ENCODE measurements at regions not wholly inside any gene's neighbourhood (a gene's known extent, or its start where the extent isn't known, plus 50 kb on each side); places are given as distances from the start of the nearest gene placed in this dataset.

GRCh38 chr12:83477696-83478095 is 791.0 kb downstream of the TMTC2 start:
- Histone ChIP-seq H3K4me1 (ENCODE audit: low read depth) (no peaks in the 10 kb centered on the region), H3K4me3 (no peak overlapping the region), H3K36me3 (ENCODE audit: low read depth) (no peaks in the 10 kb centered on the region), H3K9me3 (no peaks in the 10 kb centered on the region)
- no peak for TF ChIP-seq CTCF (IDR thresholded peaks at IDR 0.05)
- intact Hi-C loops (cut with DNase I, micrococcal nuclease), result no loop called here
- ATAC-seq (no peak), DNase-seq (no peak)

GRCh38 chr12:83476695-83477690 is 790.3 kb downstream of the TMTC2 start:
- no peak for TF ChIP-seq CTCF (IDR thresholded peaks at IDR 0.05)
- no peaks in the 10 kb centered on the region for H3K36me3 ChIP-seq (ENCODE audit: low read depth)
- DNase-seq, result no peak
- ATAC-seq, result no peak
- H3K4me3 ChIP-seq, result no peak overlapping the region
- H3K4me1 ChIP-seq (ENCODE audit: low read depth), result no peaks in the 10 kb centered on the region
- H3K9me3 ChIP-seq, result no peaks in the 10 kb centered on the region
- intact Hi-C loops (cut with DNase I, micrococcal nuclease), result no loop called here

- TF ChIP-seq CTCF (IDR thresholded peaks at IDR 0.05), result no peak
- DNase-seq (no peak), ATAC-seq (no peak)
Measured at GRCh38 chr12:83476006-83476405, 789.3 kb downstream of the TMTC2 start.

GRCh38 chr12:83474369-83474768 is 787.7 kb downstream of the TMTC2 start:
- H3K9me3 ChIP-seq, result no peaks in the 10 kb centered on the region
- intact Hi-C loops (cut with DNase I, micrococcal nuclease), result no loop called here
- DNase-seq (no peak), ATAC-seq (no peak)
- H3K4me3 ChIP-seq, result no peak overlapping the region
- H3K4me1 ChIP-seq (ENCODE audit: low read depth), result no peaks in the 10 kb centered on the region
- H3K36me3 ChIP-seq (ENCODE audit: low read depth), result no peaks in the 10 kb centered on the region
- TF ChIP-seq CTCF (IDR thresholded peaks at IDR 0.05), result no peak

More at GRCh38 chr12:83476006-83476405, 789.3 kb downstream of the TMTC2 start:
- no peaks in the 10 kb centered on the region for H3K4me1 ChIP-seq (ENCODE audit: low read depth)
- no peaks in the 10 kb centered on the region for H3K36me3 ChIP-seq (ENCODE audit: low read depth)
- H3K9me3 ChIP-seq, result no peaks in the 10 kb centered on the region
- intact Hi-C loops (cut with DNase I, micrococcal nuclease), result no loop called here
- no peak overlapping the region for H3K4me3 ChIP-seq

GRCh38 chr12:83473408-83474095 is 786.8 kb downstream of the TMTC2 start:
- intact Hi-C loops (cut with DNase I, micrococcal nuclease), result no loop called here
- Histone ChIP-seq H3K9me3 (no peaks in the 10 kb centered on the region), H3K4me3 (no peak overlapping the region), H3K36me3 (ENCODE audit: low read depth) (no peaks in the 10 kb centered on the region), H3K4me1 (ENCODE audit: low read depth) (no peaks in the 10 kb centered on the region)
- DNase-seq (no peak), ATAC-seq (no peak)
- no peak for TF ChIP-seq CTCF (IDR thresholded peaks at IDR 0.05)

Data from mucosa of descending colon (tissue), 3 donors.